ENCODE measurements at regions not wholly inside any gene's neighbourhood (a gene's known extent, or its start where the extent isn't known, plus 50 kb on each side); places are given as distances from the start of the nearest gene placed in this dataset.
A peak's percentile ranks its signal among the peaks of the same experiment; 100 is the strongest.

GRCh38 chr4:54152846-54153600 is 53.1 kb downstream of the GSX2 start:
- dilution Hi-C loops (cut with MboI; ENCODE audit: extremely low pct_ligation_motif_present, low sequenced_read_pairs) = no loop called here
- H3K27me3 ChIP-seq (ENCODE audit: control insufficient read depth, extremely low read depth, insufficient read depth, low read length) = no peaks in the 10 kb centered on the region
- no peaks in the 10 kb centered on the region for H4K20me1 ChIP-seq (ENCODE audit: control insufficient read depth, extremely low read depth, insufficient read depth, low read length)
- peak overlapping the region; percentile 78 for H3K27ac ChIP-seq (ENCODE audit: control insufficient read depth, insufficient read depth, low read length)
- H3K4me2 ChIP-seq (ENCODE audit: control insufficient read depth, extremely low read depth, insufficient read depth, low read depth, low read length) = peak overlapping the region; percentile 58
- peak; percentile 73 for DNase-seq (ENCODE audit: low read depth, low spot score)
- no peaks in the 10 kb centered on the region for H3K9me1 ChIP-seq (ENCODE audit: control insufficient read depth, extremely low read depth, insufficient read depth, low read length)
- H3K4me3 ChIP-seq (ENCODE audit: control insufficient read depth in 2 of 3, extremely low read depth in 1 of 3, insufficient read depth in 2 of 3, low read depth in 1 of 3, low read length in 3 of 3) = no peak overlapping the region
- TF ChIP-seq EZH2 (IDR thresholded peaks at IDR 0.05; ENCODE audit: low read length) = no peak
- TF ChIP-seq, protein P1, sequence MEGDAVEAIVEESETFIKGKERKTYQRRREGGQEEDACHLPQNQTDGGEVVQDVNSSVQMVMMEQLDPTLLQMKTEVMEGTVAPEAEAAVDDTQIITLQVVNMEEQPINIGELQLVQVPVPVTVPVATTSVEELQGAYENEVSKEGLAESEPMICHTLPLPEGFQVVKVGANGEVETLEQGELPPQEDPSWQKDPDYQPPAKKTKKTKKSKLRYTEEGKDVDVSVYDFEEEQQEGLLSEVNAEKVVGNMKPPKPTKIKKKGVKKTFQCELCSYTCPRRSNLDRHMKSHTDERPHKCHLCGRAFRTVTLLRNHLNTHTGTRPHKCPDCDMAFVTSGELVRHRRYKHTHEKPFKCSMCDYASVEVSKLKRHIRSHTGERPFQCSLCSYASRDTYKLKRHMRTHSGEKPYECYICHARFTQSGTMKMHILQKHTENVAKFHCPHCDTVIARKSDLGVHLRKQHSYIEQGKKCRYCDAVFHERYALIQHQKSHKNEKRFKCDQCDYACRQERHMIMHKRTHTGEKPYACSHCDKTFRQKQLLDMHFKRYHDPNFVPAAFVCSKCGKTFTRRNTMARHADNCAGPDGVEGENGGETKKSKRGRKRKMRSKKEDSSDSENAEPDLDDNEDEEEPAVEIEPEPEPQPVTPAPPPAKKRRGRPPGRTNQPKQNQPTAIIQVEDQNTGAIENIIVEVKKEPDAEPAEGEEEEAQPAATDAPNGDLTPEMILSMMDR (optimal IDR thresholded peaks at IDR 0.05 in 1 of 3, IDR thresholded peaks at IDR 0.05 in 1 of 3, conservative IDR thresholded peaks at IDR 0.05 in 1 of 3; ENCODE audit: extremely low read depth in 1 of 3, insufficient read depth in 2 of 3, low read length in 3 of 3) = no peak
- FAIRE-seq = peak; percentile 74
- H3K4me1 ChIP-seq (ENCODE audit: control insufficient read depth, extremely low read depth, insufficient read depth, low read length) = peaks cover 22% of the 10 kb centered on the region
- no peaks in the 10 kb centered on the region for H3K79me2 ChIP-seq (ENCODE audit: control insufficient read depth, insufficient read depth, low read length)
- H3K36me3 ChIP-seq (ENCODE audit: control insufficient read depth in 2 of 2, extremely low read depth in 1 of 2, insufficient read depth in 2 of 2, low read length in 2 of 2) = no peaks in the 10 kb centered on the region
- H3K9ac ChIP-seq (ENCODE audit: control insufficient read depth, extremely low read depth, insufficient read depth, low read length) = peak overlapping the region; percentile 39
- H3K9me3 ChIP-seq (ENCODE audit: control insufficient read depth, low read depth, low read length) = no peaks in the 10 kb centered on the region
- H2AFZ ChIP-seq (ENCODE audit: control insufficient read depth, low read length) = peak overlapping the region; percentile 80

- Histone ChIP-seq H3K4me3 (ENCODE audit: control insufficient read depth in 2 of 3, extremely low read depth in 1 of 3, insufficient read depth in 2 of 3, low read depth in 1 of 3, low read length in 3 of 3) (no peak overlapping the region), H3K27ac (ENCODE audit: control insufficient read depth, insufficient read depth, low read length) (no peak overlapping the region), H3K4me2 (ENCODE audit: control insufficient read depth, extremely low read depth, insufficient read depth, low read depth, low read length) (peak overlapping the region; percentile 10), H3K9ac (ENCODE audit: control insufficient read depth, extremely low read depth, insufficient read depth, low read length) (no peak overlapping the region), H3K79me2 (ENCODE audit: control insufficient read depth, insufficient read depth, low read length) (no peaks in the 10 kb centered on the region), H3K27me3 (ENCODE audit: control insufficient read depth, extremely low read depth, insufficient read depth, low read length) (no peaks in the 10 kb centered on the region), H2AFZ (ENCODE audit: control insufficient read depth, low read length) (peak overlapping the region; percentile 10), H3K9me1 (ENCODE audit: control insufficient read depth, extremely low read depth, insufficient read depth, low read length) (no peaks in the 10 kb centered on the region), H4K20me1 (ENCODE audit: control insufficient read depth, extremely low read depth, insufficient read depth, low read length) (no peaks in the 10 kb centered on the region), H3K4me1 (ENCODE audit: control insufficient read depth, extremely low read depth, insufficient read depth, low read length) (peaks cover 22% of the 10 kb centered on the region), H3K9me3 (ENCODE audit: control insufficient read depth, low read depth, low read length) (no peaks in the 10 kb centered on the region), H3K36me3 (ENCODE audit: control insufficient read depth in 2 of 2, extremely low read depth in 1 of 2, insufficient read depth in 2 of 2, low read length in 2 of 2) (no peaks in the 10 kb centered on the region)
- dilution Hi-C loops (cut with MboI; ENCODE audit: extremely low pct_ligation_motif_present, low sequenced_read_pairs) = no loop called here
- TF ChIP-seq, protein P1 (optimal IDR thresholded peaks at IDR 0.05 in 1 of 3, IDR thresholded peaks at IDR 0.05 in 1 of 3, conservative IDR thresholded peaks at IDR 0.05 in 1 of 3; ENCODE audit: extremely low read depth in 1 of 3, insufficient read depth in 2 of 3, low read length in 3 of 3) = no peak
- TF ChIP-seq EZH2 (IDR thresholded peaks at IDR 0.05; ENCODE audit: low read length) = no peak
- DNase-seq (ENCODE audit: low read depth, low spot score) = no peak
- no peak for FAIRE-seq
Measured at GRCh38 chr4:54155936-54156335, 56.0 kb downstream of the GSX2 start.

All from keratinocyte (primary cell).